ENCODE measurements at regions not wholly inside any gene's neighbourhood (a gene's known extent, or its start where the extent isn't known, plus 50 kb on each side); places are given as distances from the start of the nearest gene placed in this dataset.

DNA sequence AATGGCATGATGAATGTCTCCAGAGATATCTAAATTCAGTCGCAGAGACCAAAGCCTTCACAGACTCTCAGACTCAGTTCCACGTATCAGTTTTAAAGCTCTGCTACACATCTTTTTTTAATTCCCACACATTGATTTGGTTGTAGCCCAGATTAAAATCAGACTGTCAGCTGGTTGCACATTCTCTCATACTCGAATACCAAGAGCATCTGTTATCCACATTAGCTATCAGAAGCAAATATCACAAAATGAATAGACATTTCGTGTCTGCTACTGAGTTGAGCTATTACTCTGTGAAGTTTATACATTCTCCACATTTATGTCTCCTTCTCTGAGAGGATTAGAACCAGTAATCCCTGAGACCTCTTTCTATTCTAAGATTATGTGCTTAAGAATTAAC lies 229.2 kb downstream of the GPAM start:
- Histone ChIP-seq H3K4me1 (ENCODE audit: insufficient read depth, low read length) (no peaks in the 10 kb centered on the region), H2AK5ac (ENCODE audit: insufficient read length, low read length) (no peak overlapping the region), H4K20me1 (ENCODE audit: control insufficient read depth, insufficient read depth, insufficient read length) (no peaks in the 10 kb centered on the region), H3K56ac (ENCODE audit: insufficient read length, low read depth, low read length) (no peak overlapping the region), H3K79me2 (ENCODE audit: insufficient read depth, low read length) (no peaks in the 10 kb centered on the region), H2BK15ac (ENCODE audit: low read depth, low read length) (no peak overlapping the region), H3K9ac (ENCODE audit: extremely low read depth, insufficient read length, low read length) (no peak overlapping the region), H3K4me2 (ENCODE audit: insufficient read depth, insufficient read length, low read length) (no peak overlapping the region), H3K9me3 (ENCODE audit: control insufficient read depth, low read depth, low read length) (no peaks in the 10 kb centered on the region), H3K23ac (ENCODE audit: insufficient read length, low read depth, low read length) (no peak overlapping the region), H3K23me2 (ENCODE audit: insufficient read length, low read depth, low read length, poor library complexity, severe bottlenecking) (no peaks in the 10 kb centered on the region), H3K79me1 (ENCODE audit: insufficient read depth, low read depth, low read length, poor library complexity, severe bottlenecking) (no peaks in the 10 kb centered on the region), H4K5ac (ENCODE audit: insufficient read length, low read depth, low read length) (no peak overlapping the region), H3K18ac (ENCODE audit: insufficient read length, low read depth, low read length) (no peak overlapping the region), H2BK20ac (ENCODE audit: low read depth, low read length, poor library complexity, severe bottlenecking) (no peak overlapping the region), H2BK5ac (ENCODE audit: insufficient read length, low read length) (no peak overlapping the region), H3T11ph (ENCODE audit: low read length) (no peak overlapping the region), H2AFZ (ENCODE audit: low read length) (no peak overlapping the region), H3K27ac (ENCODE audit: insufficient read length, low read depth, low read length) (no peak overlapping the region), H4K8ac (replicated peaks; ENCODE audit: insufficient read length, low read depth, low read length) (no peak overlapping the region), H2BK120ac (ENCODE audit: low read depth, low read length, poor library complexity, severe bottlenecking) (no peak overlapping the region), H3K27me3 (ENCODE audit: insufficient read depth, low read length) (no peaks in the 10 kb centered on the region), H2BK12ac (ENCODE audit: insufficient read length, low read depth, low read length) (no peak overlapping the region), H3K4ac (ENCODE audit: low read depth, low read length) (no peak overlapping the region), H4K91ac (ENCODE audit: insufficient read length, low read depth, low read length) (no peak overlapping the region), H3K14ac (ENCODE audit: insufficient read depth, low read length) (no peak overlapping the region)
- TF ChIP-seq, protein P1, sequence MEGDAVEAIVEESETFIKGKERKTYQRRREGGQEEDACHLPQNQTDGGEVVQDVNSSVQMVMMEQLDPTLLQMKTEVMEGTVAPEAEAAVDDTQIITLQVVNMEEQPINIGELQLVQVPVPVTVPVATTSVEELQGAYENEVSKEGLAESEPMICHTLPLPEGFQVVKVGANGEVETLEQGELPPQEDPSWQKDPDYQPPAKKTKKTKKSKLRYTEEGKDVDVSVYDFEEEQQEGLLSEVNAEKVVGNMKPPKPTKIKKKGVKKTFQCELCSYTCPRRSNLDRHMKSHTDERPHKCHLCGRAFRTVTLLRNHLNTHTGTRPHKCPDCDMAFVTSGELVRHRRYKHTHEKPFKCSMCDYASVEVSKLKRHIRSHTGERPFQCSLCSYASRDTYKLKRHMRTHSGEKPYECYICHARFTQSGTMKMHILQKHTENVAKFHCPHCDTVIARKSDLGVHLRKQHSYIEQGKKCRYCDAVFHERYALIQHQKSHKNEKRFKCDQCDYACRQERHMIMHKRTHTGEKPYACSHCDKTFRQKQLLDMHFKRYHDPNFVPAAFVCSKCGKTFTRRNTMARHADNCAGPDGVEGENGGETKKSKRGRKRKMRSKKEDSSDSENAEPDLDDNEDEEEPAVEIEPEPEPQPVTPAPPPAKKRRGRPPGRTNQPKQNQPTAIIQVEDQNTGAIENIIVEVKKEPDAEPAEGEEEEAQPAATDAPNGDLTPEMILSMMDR (conservative IDR thresholded peaks at IDR 0.05): no peak
- Mint-ChIP-seq H3K36me3 (ENCODE audit: insufficient read depth in 1 of 3, low read depth in 3 of 3) (peaks cover 9 to 19% (median 16%) of the 10 kb centered on the region in 3 experiments), H3K9me3 (peaks cover 20 to 30% of the 10 kb centered on the region in 2 experiments), H3K27ac (no peak overlapping the region), H3K4me3 (no peak overlapping the region), H3K4me1 (no peaks in the 10 kb centered on the region), H3K27me3 (ENCODE audit: low read depth) (peaks cover 3% of the 10 kb centered on the region)
- no peak for DNase-seq
- whole genome bisulfite sequencing (ENCODE audit: extremely low coverage, insufficient read length, low lambda C conversion rate): no CpG with 5 or more reads among the region's 4 CpGs
